ENCODE measurements at regions not wholly inside any gene's neighbourhood (a gene's known extent, or its start where the extent isn't known, plus 50 kb on each side); places are given as distances from the start of the nearest gene placed in this dataset.
"Not testable (repeated sequence)": the region's sequence is repeated elsewhere in the genome, so short reads cannot be mapped to it uniquely, and the experiment has no call there.

- no peak for TF ChIP-seq CTCF (IDR thresholded peaks at IDR 0.05)
- Histone ChIP-seq H3K4me3 (ENCODE audit: low read depth in 1 of 2, low read length in 1 of 2) (no peak overlapping the region), H3K27ac (no peak overlapping the region), H3K36me3 (no peaks in the 10 kb centered on the region), H3K27me3 (no peaks in the 10 kb centered on the region), H3K4me1 (ENCODE audit: control insufficient read depth in 1 of 2, insufficient read depth in 1 of 2, low read depth in 1 of 2, low read length in 1 of 2) (peaks cover 0 to 4% of the 10 kb centered on the region in 2 experiments), H3K9me3 (no peaks in the 10 kb centered on the region)
Measured at GRCh38 chr9:16291921-16292320, 578.5 kb downstream of the BNC2 start.

- H3K36me3 ChIP-seq: no peaks in the 10 kb centered on the region
- peaks cover 0 to 4% of the 10 kb centered on the region in 2 experiments for H3K4me1 ChIP-seq (ENCODE audit: control insufficient read depth in 1 of 2, insufficient read depth in 1 of 2, low read depth in 1 of 2, low read length in 1 of 2)
- H3K9me3 ChIP-seq: no peaks in the 10 kb centered on the region
- H3K27me3 ChIP-seq: no peaks in the 10 kb centered on the region
- no peak overlapping the region for H3K27ac ChIP-seq
- H3K4me3 ChIP-seq (ENCODE audit: low read depth in 1 of 2, low read length in 1 of 2): no peak overlapping the region
- TF ChIP-seq CTCF (IDR thresholded peaks at IDR 0.05): no peak
Measured at GRCh38 chr9:16293610-16294009, 576.9 kb downstream of the BNC2 start.

- Histone ChIP-seq H3K9me3 (no peaks in the 10 kb centered on the region), H3K27ac (no peak overlapping the region), H3K27me3 (no peaks in the 10 kb centered on the region), H3K4me3 (ENCODE audit: low read depth in 1 of 2, low read length in 1 of 2) (no peak overlapping the region), H3K4me1 (ENCODE audit: control insufficient read depth in 1 of 2, insufficient read depth in 1 of 2, low read depth in 1 of 2, low read length in 1 of 2) (peaks cover 0 to 4% of the 10 kb centered on the region in 2 experiments), H3K36me3 (no peaks in the 10 kb centered on the region)
- no peak for TF ChIP-seq CTCF (IDR thresholded peaks at IDR 0.05)
Measured at GRCh38 chr9:16294133-16294770, 576.2 kb downstream of the BNC2 start.

GRCh38 chr9:16294940-16295339 lies 575.5 kb downstream of the BNC2 start:
- H3K9me3 ChIP-seq; H3K4me1 ChIP-seq (ENCODE audit: control insufficient read depth in 1 of 2, insufficient read depth in 1 of 2, low read depth in 1 of 2, low read length in 1 of 2); H3K4me3 ChIP-seq (ENCODE audit: low read depth in 1 of 2, low read length in 1 of 2); H3K27me3 ChIP-seq; H3K36me3 ChIP-seq; H3K27ac ChIP-seq: not testable (repeated sequence)

- H3K9me3 ChIP-seq; H3K4me1 ChIP-seq (ENCODE audit: control insufficient read depth in 1 of 2, insufficient read depth in 1 of 2, low read depth in 1 of 2, low read length in 1 of 2); H3K27ac ChIP-seq; H3K4me3 ChIP-seq (ENCODE audit: low read depth in 1 of 2, low read length in 1 of 2); H3K36me3 ChIP-seq; H3K27me3 ChIP-seq: not testable (repeated sequence)
Measured at GRCh38 chr9:16299368-16299767, 571.1 kb downstream of the BNC2 start.

GRCh38 chr9:16303506-16303905 lies 567.0 kb downstream of the BNC2 start:
- H3K27me3 ChIP-seq: no peaks in the 10 kb centered on the region
- TF ChIP-seq CTCF (IDR thresholded peaks at IDR 0.05): no peak
- no peaks in the 10 kb centered on the region for H3K9me3 ChIP-seq
- H3K4me1 ChIP-seq (ENCODE audit: control insufficient read depth in 1 of 2, insufficient read depth in 1 of 2, low read depth in 1 of 2, low read length in 1 of 2): no peaks in the 10 kb centered on the region
- no peak overlapping the region for H3K27ac ChIP-seq
- no peak overlapping the region for H3K4me3 ChIP-seq (ENCODE audit: low read depth in 1 of 2, low read length in 1 of 2)
- H3K36me3 ChIP-seq: no peaks in the 10 kb centered on the region

- Histone ChIP-seq H3K27ac (no peak overlapping the region), H3K27me3 (no peaks in the 10 kb centered on the region), H3K9me3 (no peaks in the 10 kb centered on the region), H3K4me3 (ENCODE audit: low read depth in 1 of 2, low read length in 1 of 2) (no peak overlapping the region), H3K36me3 (no peaks in the 10 kb centered on the region), H3K4me1 (ENCODE audit: control insufficient read depth in 1 of 2, insufficient read depth in 1 of 2, low read depth in 1 of 2, low read length in 1 of 2) (no peaks in the 10 kb centered on the region)
- TF ChIP-seq CTCF (IDR thresholded peaks at IDR 0.05): no peak
Measured at GRCh38 chr9:16304301-16304700, 566.2 kb downstream of the BNC2 start.

Measured in neutrophil (primary cell).